SK-N-SH (cell line): ENCODE measurements at regions not wholly inside any gene's neighbourhood (a gene's known extent, or its start where the extent isn't known, plus 50 kb on each side); places are given as distances from the start of the nearest gene placed in this dataset.

Experiments
- CTCF ChIA-PET: fragments of 300-600, 350-600 bp; formaldehyde crosslinking; extraction: SDS; loops from one replicate; lab custom pipeline; 2021; lab: Yijun Ruan, JAX
- POLR2A ChIA-PET: fragments of 350-600 bp; sonication (Branson Sonifier 250); formaldehyde crosslinking; extraction: SDS; loops from one replicate; lab custom pipeline; 2020; ENCODE audit warnings: antibody characterized with exemption, inconsistent platforms; lab: Yijun Ruan, JAX
- DNase-seq: peaks from one replicate; pipeline ENCODE4 v3.0.0; 2012
- H2AFZ ChIP-seq: fragments of 200-600 bp; sonication (generic); 2 replicates; pipeline ENCODE4 v1.8.1; 2016; ENCODE audit warnings: antibody characterized with exemption, mild to moderate bottlenecking, low read depth
- H3F3A ChIP-seq: fragments of 200-600 bp; sonication (generic); replicated peaks from 2 replicates; pipeline ENCODE3; 2016; ENCODE audit warnings: antibody characterized with exemption, mild to moderate bottlenecking; ENCODE audit not compliant: insufficient read depth
- H3K27ac ChIP-seq, 2 experiments: fragments of 200-500 bp in 1 of 2; fragments of 200-600 bp in 1 of 2; sonication (Bioruptor generic) in 1 of 2; sonication (generic), shearing (Covaris generic) in 1 of 2; 2 replicates each; pipeline versions ENCODE4 v1.5.1 to v1.6.1; 2014 to 2016; ENCODE audit warnings: low read depth in 2 of 2, inconsistent platforms in 1 of 2, low read length in 1 of 2, mild to moderate bottlenecking in 1 of 2, mixed read lengths in 1 of 2
- H3K27me3 ChIP-seq: fragments of 200-600 bp; sonication (generic), shearing (Covaris generic); 2 replicates; pipeline ENCODE4 v1.6.1; 2016; ENCODE audit warnings: mixed run types; ENCODE audit not compliant: insufficient read depth
- H3K36me3 ChIP-seq, 2 experiments: fragments of 200-500 bp in 1 of 2; fragments of 200-600 bp in 1 of 2; sonication (Bioruptor generic) in 1 of 2; sonication (generic) in 1 of 2; replicated peaks in 1 of 2; 2 replicates each; pipeline versions ENCODE3 to v1.5.1; 2014 to 2016; ENCODE audit warnings: low read length in 1 of 2, mild to moderate bottlenecking in 1 of 2; ENCODE audit not compliant: insufficient read depth in 2 of 2, control insufficient read depth in 1 of 2
- H3K4me1 ChIP-seq, 2 experiments: fragments of 200-500 bp in 1 of 2; fragments of 200-600 bp in 1 of 2; sonication (Bioruptor generic) in 1 of 2; sonication (generic), shearing (Covaris generic) in 1 of 2; 2 replicates each; pipeline versions ENCODE4 v1.5.1 to v1.6.1; 2014 to 2016; ENCODE audit warnings: low read depth in 1 of 2, low read length in 1 of 2, mixed run types in 1 of 2; ENCODE audit not compliant: insufficient read depth in 2 of 2, control insufficient read depth in 1 of 2
- H3K4me2 ChIP-seq: fragments of 200-600 bp; sonication (generic), shearing (Covaris generic); 2 replicates; pipeline ENCODE4 v1.6.1; 2017; ENCODE audit warnings: mixed run types
- H3K4me3 ChIP-seq, 2 experiments: fragments of 200-500 bp in 1 of 2; fragments of 200-600 bp in 1 of 2; sonication (Bioruptor generic) in 1 of 2; sonication (generic), shearing (Covaris generic) in 1 of 2; 2 replicates each; pipeline versions ENCODE4 v1.5.1 to v1.8.1; 2014 to 2016; ENCODE audit warnings: low read depth in 2 of 2, inconsistent platforms in 1 of 2, low read length in 1 of 2, mild to moderate bottlenecking in 1 of 2, mixed read lengths in 1 of 2, moderate library complexity in 1 of 2
- H3K79me2 ChIP-seq: fragments of 200-600 bp; sonication (generic); 2 replicates; pipeline ENCODE4 v1.8.1; 2017; ENCODE audit warnings: mild to moderate bottlenecking; ENCODE audit not compliant: insufficient read depth
- H3K9ac ChIP-seq: fragments of 200-600 bp; sonication (generic); 2 replicates; pipeline ENCODE4 v1.6.1; 2017; ENCODE audit warnings: mixed run types
- H3K9me2 ChIP-seq: fragments of 200-600 bp; sonication (generic); 2 replicates; pipeline ENCODE4 v1.6.1; 2017; ENCODE audit warnings: mixed run types
- H3K9me3 ChIP-seq: fragments of 200-600 bp; sonication (generic); 2 replicates; pipeline ENCODE4 v1.6.1; 2017; ENCODE audit warnings: mixed run types, mild to moderate bottlenecking, moderate library complexity
- H4K20me1 ChIP-seq: fragments of 200-600 bp; sonication (generic); 2 replicates; pipeline ENCODE4 v1.6.1; 2017; ENCODE audit warnings: mild to moderate bottlenecking, mixed run types; ENCODE audit not compliant: insufficient read depth
- CTCF ChIP-seq: fragments of 200-600 bp; sonication (generic); IDR thresholded peaks from 2 replicates; pipeline ENCODE4 v1.6.1; 2017; ENCODE audit warnings: antibody characterized with exemption, mild to moderate bottlenecking, moderate library complexity
- EP300 ChIP-seq, 2 experiments: IDR thresholded peaks; 2 replicates each; pipeline versions ENCODE4 v1.4.0 to v1.6.1; 2012; ENCODE audit warnings: borderline replicate concordance in 1 of 2, low read depth in 1 of 2, low read length in 1 of 2
- EZH2phosphoT487 ChIP-seq: fragments of 200-600 bp; sonication (generic); IDR thresholded peaks from 2 replicates; pipeline ENCODE4 v1.6.1; 2017; ENCODE audit warnings: low read depth, mixed run types, mild to moderate bottlenecking, antibody characterized with exemption, moderate library complexity, borderline replicate concordance
- GABPA ChIP-seq: IDR thresholded peaks from 2 replicates; pipeline ENCODE4 v1.4.0; 2012; ENCODE audit warnings: low read depth, mild to moderate bottlenecking
- GATA2 ChIP-seq: sonication (generic); formaldehyde crosslinking; IDR thresholded peaks from 2 replicates; pipeline ENCODE4 v1.5.0; 2020; ENCODE audit warnings: mild to moderate bottlenecking, missing genetic modification reagents
- NFIC ChIP-seq: IDR thresholded peaks from 2 replicates; pipeline ENCODE4 v1.4.0; 2012; ENCODE audit warnings: borderline replicate concordance
- NRF1 ChIP-seq: IDR thresholded peaks from 2 replicates; pipeline ENCODE4 v1.6.1; 2012; ENCODE audit warnings: low read depth, mild to moderate bottlenecking, low read length
- PBX3 ChIP-seq: IDR thresholded peaks from 2 replicates; pipeline ENCODE4; 2012
- RFX5 ChIP-seq: IDR thresholded peaks from 2 replicates; pipeline ENCODE4 v1.6.1; 2012; ENCODE audit warnings: mild to moderate bottlenecking, improper control_type of control experiment, low read length
- RXRA ChIP-seq: IDR thresholded peaks from 2 replicates; pipeline ENCODE4 v1.4.0; 2012; ENCODE audit warnings: low read depth, mild to moderate bottlenecking, borderline replicate concordance
- SIN3A ChIP-seq: IDR thresholded peaks from 2 replicates; pipeline ENCODE4 v1.6.1; 2012; ENCODE audit warnings: low read depth, mild to moderate bottlenecking, low read length, moderate library complexity, borderline replicate concordance
- SMC3 ChIP-seq: IDR thresholded peaks from 2 replicates; pipeline ENCODE4 v1.6.1; 2012; ENCODE audit warnings: low read depth, low read length, improper control_type of control experiment
- TAF1 ChIP-seq: IDR thresholded peaks from 2 replicates; pipeline ENCODE4 v1.6.1; 2012; ENCODE audit warnings: low read depth, mild to moderate bottlenecking, low read length, moderate library complexity, borderline replicate concordance
- USF2 ChIP-seq: fragments of 150-350 bp; IDR thresholded peaks from 2 replicates; pipeline ENCODE4 v1.6.1; 2017; ENCODE audit warnings: antibody characterized with exemption, low read length, low read depth, borderline replicate concordance
- WGBS: methylation state at CpG from one replicate; pipeline ENCODE4 v1.1.6; 2017; ENCODE audit warnings: low lambda C conversion rate; 5-methylcytosine and 5-hydroxymethylcytosine counted together
- TF ChIP-seq, protein P1 (sequence below): fragments of 150-350 bp; IDR thresholded peaks from 2 replicates; pipeline ENCODE4 v1.6.1; 2016; ENCODE audit warnings: mild to moderate bottlenecking, low read depth, low read length

DNA sequence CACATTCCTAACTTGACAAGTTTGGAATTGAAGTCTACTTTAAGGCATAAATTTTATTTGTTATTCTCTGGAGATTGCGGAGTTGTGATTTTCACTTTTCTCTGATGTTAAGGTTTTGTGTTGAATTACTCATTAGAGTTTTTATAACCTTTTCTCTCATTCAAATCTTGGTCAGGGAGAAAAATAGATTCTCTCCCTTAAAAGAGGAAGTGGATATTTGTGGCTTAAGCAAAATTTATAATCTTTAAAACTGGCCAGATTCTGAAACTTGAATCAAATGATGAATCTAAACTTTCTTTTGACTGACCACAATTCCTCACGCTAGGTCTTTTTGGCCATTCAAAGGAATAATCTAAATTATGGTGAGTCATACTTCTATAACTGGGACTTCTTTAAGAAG lies 361.4 kb downstream of the TEX13C start:
- no peaks in the 10 kb centered on the region for H4K20me1 ChIP-seq
- H3K27ac ChIP-seq: no peak overlapping the region
- no peaks in the 10 kb centered on the region for H3K79me2 ChIP-seq
- DNase-seq: no peak
- H3K9me2 ChIP-seq: no peaks in the 10 kb centered on the region
- no peaks in the 10 kb centered on the region for H3K4me1 ChIP-seq
- H3K4me2 ChIP-seq: no peak overlapping the region
- H3F3A ChIP-seq: no peaks in the 10 kb centered on the region
- no peak overlapping the region for H3K9ac ChIP-seq
- no peak overlapping the region for H2AFZ ChIP-seq
- ChIA-PET CTCF (no interaction called here), POLR2A (no interaction called here)
- H3K9me3 ChIP-seq: no peaks in the 10 kb centered on the region
- no peaks in the 10 kb centered on the region for H3K36me3 ChIP-seq
- TF ChIP-seq GATA2 (CRISPR knock-in tag): no peak
- no peak for TF ChIP-seq SMC3
- no peak for TF ChIP-seq CTCF
- no peak for TF ChIP-seq NRF1
- TF ChIP-seq NFIC: no peak
- no peak for TF ChIP-seq RXRA
- TF ChIP-seq SIN3A: no peak
- no peak for TF ChIP-seq EP300 (IDR thresholded peaks at IDR 0.05; ENCODE audit: borderline replicate concordance in 1 of 2, low read depth in 1 of 2, low read length in 1 of 2)
- TF ChIP-seq USF2: no peak
- TF ChIP-seq, protein P1, sequence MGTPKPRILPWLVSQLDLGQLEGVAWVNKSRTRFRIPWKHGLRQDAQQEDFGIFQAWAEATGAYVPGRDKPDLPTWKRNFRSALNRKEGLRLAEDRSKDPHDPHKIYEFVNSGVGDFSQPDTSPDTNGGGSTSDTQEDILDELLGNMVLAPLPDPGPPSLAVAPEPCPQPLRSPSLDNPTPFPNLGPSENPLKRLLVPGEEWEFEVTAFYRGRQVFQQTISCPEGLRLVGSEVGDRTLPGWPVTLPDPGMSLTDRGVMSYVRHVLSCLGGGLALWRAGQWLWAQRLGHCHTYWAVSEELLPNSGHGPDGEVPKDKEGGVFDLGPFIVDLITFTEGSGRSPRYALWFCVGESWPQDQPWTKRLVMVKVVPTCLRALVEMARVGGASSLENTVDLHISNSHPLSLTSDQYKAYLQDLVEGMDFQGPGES: no peak
- no peak for TF ChIP-seq GABPA
- TF ChIP-seq RFX5: no peak
- 6% methylated on average over 2 of the region's 2 CpGs for WGBS
- no peaks in the 10 kb centered on the region for H3K27me3 ChIP-seq
- H3K4me3 ChIP-seq: no peak overlapping the region

GRCh38 chrX:125681507-125681906 lies 361.8 kb downstream of the TEX13C start:
- Histone ChIP-seq H3K79me2 (no peaks in the 10 kb centered on the region), H3K4me1 (no peaks in the 10 kb centered on the region), H3K4me2 (no peak overlapping the region), H4K20me1 (no peaks in the 10 kb centered on the region), H3K9me2 (no peaks in the 10 kb centered on the region), H3K36me3 (no peaks in the 10 kb centered on the region), H3K9me3 (no peaks in the 10 kb centered on the region), H2AFZ (no peak overlapping the region), H3K27me3 (no peaks in the 10 kb centered on the region)
- TF ChIP-seq CTCF (no peak), SIN3A (no peak), GATA2 (CRISPR knock-in tag) (no peak), EZH2phosphoT487 (no peak), PBX3 (no peak), TAF1 (no peak)
- TF ChIP-seq, protein P1: no peak
- TF ChIP-seq, all 33 proteins: peak for 0
- CTCF ChIA-PET: no interaction called here
- Histone ChIP-seq H3K4me3 (no peak overlapping the region), H3F3A (no peaks in the 10 kb centered on the region), H3K9ac (no peak overlapping the region), H3K27ac (no peak overlapping the region)
- POLR2A ChIA-PET: no interaction called here
- no peak for DNase-seq
